ENCODE measurements at regions not wholly inside any gene's neighbourhood (a gene's known extent, or its start where the extent isn't known, plus 50 kb on each side); places are given as distances from the start of the nearest gene placed in this dataset.

DNA sequence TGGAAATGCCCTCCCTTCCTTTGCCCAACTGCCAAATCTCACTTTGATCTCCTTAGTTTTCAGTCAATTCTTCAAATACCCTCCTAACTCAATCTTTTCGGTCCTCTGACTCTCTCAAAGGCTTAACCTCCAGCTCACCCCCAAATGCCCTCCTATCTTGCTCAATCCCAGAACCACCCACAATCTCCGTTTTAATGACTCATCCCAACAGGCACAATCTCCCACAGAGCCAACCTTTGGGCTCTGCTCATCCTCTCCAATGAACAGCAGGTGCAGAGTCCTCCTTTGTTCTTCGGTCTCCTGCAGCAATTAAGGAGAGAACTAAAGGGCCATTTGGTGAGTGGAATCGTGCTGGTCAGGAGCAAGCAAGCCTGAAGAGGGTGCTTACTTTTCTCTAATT is 366.1 kb upstream of the CRIM1 start:
- TF ChIP-seq POLR2A (IDR thresholded peaks at IDR 0.05; ENCODE audit: extremely low read depth, insufficient read length) (no peak), MYC (IDR thresholded peaks at IDR 0.05; ENCODE audit: low read depth, low read length) (no peak)
- peak; percentile 54 for DNase-seq (ENCODE audit: low read depth)
- no peak overlapping the region for H3K4me3 ChIP-seq (ENCODE audit: low read depth, low read length)

DNA sequence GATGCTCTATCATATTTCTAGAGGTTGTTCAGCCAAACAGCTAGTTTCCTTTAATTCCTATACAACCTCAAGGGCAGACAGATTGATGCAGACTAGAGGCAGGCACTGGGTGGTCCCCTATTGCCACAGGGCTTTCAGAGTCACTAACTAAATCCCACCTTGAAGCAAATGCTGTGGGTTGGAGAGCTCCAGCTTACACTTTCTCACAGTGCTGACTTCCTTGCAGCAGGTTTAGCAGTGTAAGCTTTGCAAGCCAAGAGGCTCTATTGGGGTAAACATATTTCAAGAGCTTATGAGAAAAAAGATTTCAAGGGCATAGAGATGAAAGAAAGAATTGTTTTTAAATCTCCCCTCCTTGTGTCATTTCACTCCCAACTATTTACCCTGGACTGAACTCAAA is 366.5 kb upstream of the CRIM1 start:
- DNase-seq (ENCODE audit: low read depth): no peak
- TF ChIP-seq, protein P1, sequence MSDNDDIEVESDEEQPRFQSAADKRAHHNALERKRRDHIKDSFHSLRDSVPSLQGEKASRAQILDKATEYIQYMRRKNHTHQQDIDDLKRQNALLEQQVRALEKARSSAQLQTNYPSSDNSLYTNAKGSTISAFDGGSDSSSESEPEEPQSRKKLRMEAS (IDR thresholded peaks at IDR 0.05; ENCODE audit: low read depth, low read length): no peak
- TF ChIP-seq POLR2A (IDR thresholded peaks at IDR 0.05; ENCODE audit: extremely low read depth, insufficient read length) (no peak), CTCF (IDR thresholded peaks at IDR 0.05; ENCODE audit: low read depth, low read length) (no peak), MYC (IDR thresholded peaks at IDR 0.05; ENCODE audit: low read depth, low read length) (no peak)
- H3K4me3 ChIP-seq (ENCODE audit: low read depth, low read length): no peak overlapping the region

DNA sequence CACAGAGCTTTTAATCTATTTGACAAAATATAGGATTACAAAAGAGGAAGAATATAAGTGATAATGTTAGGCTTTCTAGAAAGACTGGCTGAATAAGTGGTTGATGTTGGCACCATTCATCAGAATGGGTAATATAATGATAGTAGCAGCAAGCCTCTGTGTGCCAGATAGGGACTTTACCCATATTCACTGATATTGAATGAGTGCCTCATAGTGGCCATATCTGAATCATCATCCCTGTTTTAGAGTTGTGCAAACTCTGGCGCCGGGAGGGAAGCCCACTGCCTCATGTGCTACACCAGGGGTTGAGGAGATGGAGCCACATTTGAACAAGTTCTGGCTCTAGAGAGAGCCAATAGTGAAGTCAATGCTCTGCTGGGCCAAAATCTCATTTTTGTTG is 368.7 kb upstream of the CRIM1 start:
- no peak for TF ChIP-seq POLR2A (IDR thresholded peaks at IDR 0.05; ENCODE audit: extremely low read depth, insufficient read length)
- H3K4me3 ChIP-seq (ENCODE audit: low read depth, low read length): no peak overlapping the region
- no peak for DNase-seq (ENCODE audit: low read depth)

DNA sequence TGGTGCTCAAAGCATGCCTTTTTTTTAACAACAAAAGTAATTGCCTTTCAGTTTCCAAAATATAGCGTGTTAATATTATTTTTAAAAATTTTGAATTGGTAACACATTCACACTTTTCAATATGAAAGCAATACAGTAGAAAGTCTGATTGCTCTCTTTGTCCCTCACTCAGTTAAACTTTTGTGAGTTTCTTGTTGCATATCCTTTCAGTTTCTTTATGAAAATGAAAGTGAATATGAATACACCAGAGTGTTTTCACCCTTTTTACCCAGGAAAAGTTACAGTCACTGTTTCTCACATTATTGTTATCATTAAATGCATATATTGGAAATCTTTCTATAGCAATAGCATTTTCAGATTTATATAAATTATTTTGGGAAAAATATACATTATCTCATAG is 377.4 kb upstream of the CRIM1 start:
- no peak for DNase-seq (ENCODE audit: low read depth)
- TF ChIP-seq MYC (IDR thresholded peaks at IDR 0.05; ENCODE audit: low read depth, low read length): no peak
- no peak for TF ChIP-seq CTCF (IDR thresholded peaks at IDR 0.05; ENCODE audit: low read depth, low read length)
- TF ChIP-seq, protein P1 (IDR thresholded peaks at IDR 0.05; ENCODE audit: low read depth, low read length): no peak
- H3K4me3 ChIP-seq (ENCODE audit: low read depth, low read length): no peak overlapping the region

DNA sequence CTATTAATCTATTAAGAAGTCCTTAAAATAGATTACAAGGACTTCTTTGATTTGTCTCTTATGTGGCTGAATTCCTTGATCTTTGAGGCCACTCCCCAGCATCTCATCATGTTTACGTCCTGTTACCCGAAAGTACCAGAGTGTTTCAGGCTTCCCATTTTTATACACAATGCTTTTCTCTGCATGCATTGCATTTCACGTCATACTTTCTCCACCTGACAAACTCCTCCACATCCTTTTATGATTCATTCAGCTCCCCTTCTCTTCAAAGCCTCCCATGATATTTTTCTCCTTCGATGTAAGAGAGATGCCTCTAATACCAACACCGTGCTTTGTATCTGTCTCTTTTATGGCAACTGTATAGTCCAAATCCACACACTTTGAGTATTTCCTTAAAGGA is 379.0 kb upstream of the CRIM1 start:
- DNase-seq (ENCODE audit: low read depth): no peak
- no peak overlapping the region for H3K4me3 ChIP-seq (ENCODE audit: low read depth, low read length)
- no peak for TF ChIP-seq POLR2A (IDR thresholded peaks at IDR 0.05; ENCODE audit: extremely low read depth, insufficient read length)
- TF ChIP-seq MYC (IDR thresholded peaks at IDR 0.05; ENCODE audit: low read depth, low read length): no peak
- TF ChIP-seq, protein P1 (IDR thresholded peaks at IDR 0.05; ENCODE audit: low read depth, low read length): no peak
- no peak for TF ChIP-seq CTCF (IDR thresholded peaks at IDR 0.05; ENCODE audit: low read depth, low read length)

DNA sequence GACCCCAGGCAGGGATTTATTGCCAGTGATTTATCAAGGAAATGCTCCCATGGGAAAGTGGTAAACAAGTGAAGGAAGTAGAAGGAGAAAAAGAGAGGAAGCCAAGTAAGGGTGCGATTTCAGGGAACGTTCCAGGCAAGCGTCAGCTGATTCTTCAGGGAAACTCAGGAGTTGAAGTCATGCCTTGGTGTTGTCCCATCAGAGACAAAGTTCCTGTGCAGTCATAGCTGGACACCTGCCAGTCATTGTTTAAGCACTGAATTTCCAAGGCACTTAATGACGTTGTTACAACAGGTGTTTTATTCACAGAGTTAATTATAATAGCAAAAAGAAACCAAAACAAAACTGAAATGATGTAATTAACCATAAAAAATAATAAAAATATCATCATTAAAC is 381.8 kb upstream of the CRIM1 start:
- TF ChIP-seq MYC (IDR thresholded peaks at IDR 0.05; ENCODE audit: low read depth, low read length) (no peak), CTCF (IDR thresholded peaks at IDR 0.05; ENCODE audit: low read depth, low read length) (no peak), POLR2A (IDR thresholded peaks at IDR 0.05; ENCODE audit: extremely low read depth, insufficient read length) (no peak)
- TF ChIP-seq, protein P1 (IDR thresholded peaks at IDR 0.05; ENCODE audit: low read depth, low read length): no peak
- H3K4me3 ChIP-seq (ENCODE audit: low read depth, low read length): no peak overlapping the region
- no peak for DNase-seq (ENCODE audit: low read depth)

DNA sequence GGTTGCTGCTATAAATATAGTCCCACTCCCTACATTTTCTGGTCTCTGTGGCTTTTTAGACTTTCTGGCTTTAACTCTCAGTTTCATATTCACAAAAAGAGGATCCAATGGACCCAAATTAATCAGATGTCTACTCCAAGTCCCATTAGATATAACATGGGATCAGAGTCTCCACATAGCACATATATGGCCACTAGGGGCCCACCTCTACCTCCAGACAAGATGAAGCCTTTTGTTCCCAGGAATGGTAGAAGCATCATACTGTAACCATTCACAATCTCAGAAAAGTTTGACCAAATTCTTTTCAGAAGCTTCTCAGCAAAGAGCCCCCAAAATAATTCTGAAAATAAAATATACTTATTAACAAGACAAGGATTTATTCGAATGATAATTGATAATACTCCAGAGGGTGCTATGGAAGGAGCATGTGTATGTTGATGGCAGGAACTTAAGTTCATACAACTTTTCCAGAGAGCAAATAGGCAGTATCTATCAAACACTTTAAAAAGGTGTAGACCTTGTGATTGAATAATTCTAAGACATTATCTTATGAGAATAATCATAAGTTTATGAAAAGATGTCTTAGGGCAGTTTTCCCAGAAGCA is 382.3 kb upstream of the CRIM1 start:
- TF ChIP-seq, protein P1 (IDR thresholded peaks at IDR 0.05; ENCODE audit: low read depth, low read length): no peak
- TF ChIP-seq CTCF (IDR thresholded peaks at IDR 0.05; ENCODE audit: low read depth, low read length): peak; percentile 59
- no peak for TF ChIP-seq POLR2A (IDR thresholded peaks at IDR 0.05; ENCODE audit: extremely low read depth, insufficient read length)
- no peak for TF ChIP-seq MYC (IDR thresholded peaks at IDR 0.05; ENCODE audit: low read depth, low read length)
- DNase-seq (ENCODE audit: low read depth): peak; percentile 34
- H3K4me3 ChIP-seq (ENCODE audit: low read depth, low read length): no peak overlapping the region
